ENCODE measurements at regions not wholly inside any gene's neighbourhood (a gene's known extent, or its start where the extent isn't known, plus 50 kb on each side); places are given as distances from the start of the nearest gene placed in this dataset.

- Histone ChIP-seq H3K36me3 (no peaks in the 10 kb centered on the region), H3K4me3 (no peak overlapping the region), H3K4me1 (no peaks in the 10 kb centered on the region), H3K27me3 (ENCODE audit: low read depth) (peaks cover 24% of the 10 kb centered on the region), H3K27ac (replicated peaks) (no peak overlapping the region), H3K9me3 (replicated peaks) (peaks cover 44% of the 10 kb centered on the region)
- TF ChIP-seq, protein P1, sequence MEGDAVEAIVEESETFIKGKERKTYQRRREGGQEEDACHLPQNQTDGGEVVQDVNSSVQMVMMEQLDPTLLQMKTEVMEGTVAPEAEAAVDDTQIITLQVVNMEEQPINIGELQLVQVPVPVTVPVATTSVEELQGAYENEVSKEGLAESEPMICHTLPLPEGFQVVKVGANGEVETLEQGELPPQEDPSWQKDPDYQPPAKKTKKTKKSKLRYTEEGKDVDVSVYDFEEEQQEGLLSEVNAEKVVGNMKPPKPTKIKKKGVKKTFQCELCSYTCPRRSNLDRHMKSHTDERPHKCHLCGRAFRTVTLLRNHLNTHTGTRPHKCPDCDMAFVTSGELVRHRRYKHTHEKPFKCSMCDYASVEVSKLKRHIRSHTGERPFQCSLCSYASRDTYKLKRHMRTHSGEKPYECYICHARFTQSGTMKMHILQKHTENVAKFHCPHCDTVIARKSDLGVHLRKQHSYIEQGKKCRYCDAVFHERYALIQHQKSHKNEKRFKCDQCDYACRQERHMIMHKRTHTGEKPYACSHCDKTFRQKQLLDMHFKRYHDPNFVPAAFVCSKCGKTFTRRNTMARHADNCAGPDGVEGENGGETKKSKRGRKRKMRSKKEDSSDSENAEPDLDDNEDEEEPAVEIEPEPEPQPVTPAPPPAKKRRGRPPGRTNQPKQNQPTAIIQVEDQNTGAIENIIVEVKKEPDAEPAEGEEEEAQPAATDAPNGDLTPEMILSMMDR (IDR thresholded peaks at IDR 0.05; ENCODE audit: borderline replicate concordance) = no peak
- intact Hi-C loops (cut with micrococcal nuclease) = no loop called here
- DNase-seq = no peak
These were observed 296.3 kb downstream of the PRDM2 start for GRCh38 chr1:13996334-13996733.

DNA sequence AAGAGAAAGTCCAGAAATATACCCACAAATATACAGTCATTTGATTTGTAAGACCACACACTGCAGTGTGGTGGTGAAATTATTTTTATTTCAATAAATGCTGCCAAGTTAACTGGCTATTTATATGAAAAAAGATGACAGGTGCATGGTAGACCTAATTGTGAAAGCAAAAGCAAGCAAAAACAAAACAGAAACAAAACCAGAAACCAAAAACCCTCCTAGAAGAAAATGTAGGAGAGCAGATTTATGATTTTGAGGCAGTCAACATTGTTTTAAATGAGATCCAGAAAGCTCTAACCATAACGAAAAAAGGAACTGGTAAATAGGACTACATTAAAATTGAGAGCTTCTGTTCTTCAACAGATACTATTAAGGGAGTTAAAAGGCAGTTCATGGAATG is 303.6 kb downstream of the PRDM2 start:
- H3K4me3 ChIP-seq = no peak overlapping the region
- no peaks in the 10 kb centered on the region for H3K4me1 ChIP-seq
- H3K36me3 ChIP-seq = no peaks in the 10 kb centered on the region
- no peak for DNase-seq
- intact Hi-C loops (cut with micrococcal nuclease) = no loop called here
- no peak overlapping the region for H3K27ac ChIP-seq (replicated peaks)
- no peaks in the 10 kb centered on the region for H3K27me3 ChIP-seq (ENCODE audit: low read depth)
- TF ChIP-seq, protein P1 (IDR thresholded peaks at IDR 0.05; ENCODE audit: borderline replicate concordance) = no peak
- peaks cover 59% of the 10 kb centered on the region for H3K9me3 ChIP-seq (replicated peaks)

DNA sequence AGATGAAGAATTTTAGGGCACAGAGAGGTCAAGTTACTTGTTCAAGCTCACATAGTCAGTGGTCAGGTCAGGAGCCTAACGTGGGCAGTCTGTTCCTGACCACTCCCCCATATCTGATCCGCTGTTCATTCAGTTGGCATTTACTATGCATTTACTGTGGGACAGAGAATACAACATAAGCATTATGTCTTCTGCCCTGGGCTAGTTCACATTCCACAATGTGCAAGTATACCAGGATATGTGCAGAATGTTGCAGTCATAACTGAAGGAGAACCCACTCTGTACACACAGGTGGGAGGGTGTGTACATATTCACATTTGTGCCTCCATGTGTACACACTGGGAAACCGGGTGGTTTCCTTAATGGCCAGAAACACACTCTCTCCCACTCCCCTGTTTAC is 309.6 kb downstream of the PRDM2 start:
- Histone ChIP-seq H3K27me3 (ENCODE audit: low read depth) (peaks cover 34% of the 10 kb centered on the region), H3K27ac (replicated peaks) (no peak overlapping the region), H3K36me3 (no peaks in the 10 kb centered on the region), H3K9me3 (replicated peaks) (peaks cover 17% of the 10 kb centered on the region), H3K4me1 (no peaks in the 10 kb centered on the region), H3K4me3 (no peak overlapping the region)
- TF ChIP-seq, protein P1 (IDR thresholded peaks at IDR 0.05; ENCODE audit: borderline replicate concordance) = no peak
- intact Hi-C loops (cut with micrococcal nuclease) = no loop called here
- DNase-seq = no peak

DNA sequence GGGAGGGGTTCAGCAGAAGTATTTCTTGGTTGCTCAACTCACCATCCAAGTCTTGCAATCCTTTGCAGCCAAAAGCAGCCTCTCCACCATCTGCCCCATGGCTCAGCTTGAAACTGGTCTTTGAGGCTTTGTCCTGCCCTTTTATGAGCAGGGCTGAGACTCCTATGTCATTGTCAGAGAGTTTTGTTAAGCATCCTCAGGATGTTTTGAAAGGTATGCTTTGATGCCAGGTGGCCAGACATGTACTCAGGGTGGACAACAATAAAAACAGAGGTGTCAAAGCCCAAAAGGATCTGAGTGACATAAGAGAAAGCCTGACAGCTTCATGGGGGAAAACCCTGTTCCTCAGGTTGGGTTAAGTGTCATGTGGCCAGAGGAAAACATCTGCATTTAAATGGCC is 310.5 kb downstream of the PRDM2 start:
- H3K9me3 ChIP-seq (replicated peaks) = peaks cover 17% of the 10 kb centered on the region
- H3K27ac ChIP-seq (replicated peaks) = no peak overlapping the region
- intact Hi-C loops (cut with micrococcal nuclease) = no loop called here
- no peaks in the 10 kb centered on the region for H3K4me1 ChIP-seq
- no peak overlapping the region for H3K4me3 ChIP-seq
- no peak for DNase-seq
- H3K36me3 ChIP-seq = no peaks in the 10 kb centered on the region
- H3K27me3 ChIP-seq (ENCODE audit: low read depth) = peaks cover 37% of the 10 kb centered on the region
- TF ChIP-seq, protein P1 (IDR thresholded peaks at IDR 0.05; ENCODE audit: borderline replicate concordance) = no peak

GRCh38 chr1:14011132-14011531 is 311.1 kb downstream of the PRDM2 start:
- Histone ChIP-seq H3K36me3 (no peaks in the 10 kb centered on the region), H3K27ac (replicated peaks) (no peak overlapping the region), H3K4me1 (no peaks in the 10 kb centered on the region), H3K9me3 (replicated peaks) (peaks cover 15% of the 10 kb centered on the region), H3K27me3 (ENCODE audit: low read depth) (peaks cover 43% of the 10 kb centered on the region), H3K4me3 (no peak overlapping the region)
- TF ChIP-seq, protein P1 (IDR thresholded peaks at IDR 0.05; ENCODE audit: borderline replicate concordance) = no peak
- DNase-seq = no peak
- intact Hi-C loops (cut with micrococcal nuclease) = no loop called here

- Histone ChIP-seq H3K27ac (replicated peaks) (no peak overlapping the region), H3K4me3 (no peak overlapping the region), H3K9me3 (replicated peaks) (peaks cover 9% of the 10 kb centered on the region), H3K36me3 (no peaks in the 10 kb centered on the region), H3K4me1 (no peaks in the 10 kb centered on the region), H3K27me3 (ENCODE audit: low read depth) (peaks cover 50% of the 10 kb centered on the region)
- DNase-seq = no peak
- intact Hi-C loops (cut with micrococcal nuclease) = no loop called here
- TF ChIP-seq, protein P1 (IDR thresholded peaks at IDR 0.05; ENCODE audit: borderline replicate concordance) = no peak
These were observed 311.9 kb downstream of the PRDM2 start for GRCh38 chr1:14011888-14012287.

Measured in left ventricle myocardium inferior (tissue), 1 donor.